ENCODE measurements at regions not wholly inside any gene's neighbourhood (a gene's known extent, or its start where the extent isn't known, plus 50 kb on each side); places are given as distances from the start of the nearest gene placed in this dataset.

DNA sequence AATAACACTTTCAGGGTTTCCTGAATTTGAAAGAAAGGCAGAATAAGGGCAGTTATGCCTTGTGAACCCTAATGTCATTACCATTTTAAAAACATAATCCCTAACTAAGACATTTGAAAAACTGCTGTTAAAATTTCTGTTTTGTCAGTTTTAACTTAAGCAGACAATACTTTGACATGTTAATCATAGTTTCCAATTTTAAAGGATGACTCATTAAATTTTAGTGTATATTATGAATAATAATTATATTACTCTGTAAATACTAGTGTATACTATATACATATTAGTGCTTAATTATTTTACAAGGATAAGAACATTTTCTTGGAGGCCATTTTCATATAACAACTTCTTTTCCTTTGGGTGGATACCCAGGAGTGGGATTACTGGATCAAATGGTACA is 553.1 kb upstream of the BCHE start:
- H3K4me3 ChIP-seq (ENCODE audit: low read depth in 2 of 2, low read length in 1 of 2): no peak overlapping the region
- TF ChIP-seq, protein P1, sequence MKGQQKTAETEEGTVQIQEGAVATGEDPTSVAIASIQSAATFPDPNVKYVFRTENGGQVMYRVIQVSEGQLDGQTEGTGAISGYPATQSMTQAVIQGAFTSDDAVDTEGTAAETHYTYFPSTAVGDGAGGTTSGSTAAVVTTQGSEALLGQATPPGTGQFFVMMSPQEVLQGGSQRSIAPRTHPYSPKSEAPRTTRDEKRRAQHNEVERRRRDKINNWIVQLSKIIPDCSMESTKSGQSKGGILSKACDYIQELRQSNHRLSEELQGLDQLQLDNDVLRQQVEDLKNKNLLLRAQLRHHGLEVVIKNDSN (IDR thresholded peaks at IDR 0.05; ENCODE audit: borderline replicate concordance, low read depth): no peak
- TF ChIP-seq RXRA (IDR thresholded peaks at IDR 0.05; ENCODE audit: borderline replicate concordance, low read depth): no peak
- TF ChIP-seq, protein P2, sequence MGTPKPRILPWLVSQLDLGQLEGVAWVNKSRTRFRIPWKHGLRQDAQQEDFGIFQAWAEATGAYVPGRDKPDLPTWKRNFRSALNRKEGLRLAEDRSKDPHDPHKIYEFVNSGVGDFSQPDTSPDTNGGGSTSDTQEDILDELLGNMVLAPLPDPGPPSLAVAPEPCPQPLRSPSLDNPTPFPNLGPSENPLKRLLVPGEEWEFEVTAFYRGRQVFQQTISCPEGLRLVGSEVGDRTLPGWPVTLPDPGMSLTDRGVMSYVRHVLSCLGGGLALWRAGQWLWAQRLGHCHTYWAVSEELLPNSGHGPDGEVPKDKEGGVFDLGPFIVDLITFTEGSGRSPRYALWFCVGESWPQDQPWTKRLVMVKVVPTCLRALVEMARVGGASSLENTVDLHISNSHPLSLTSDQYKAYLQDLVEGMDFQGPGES (IDR thresholded peaks at IDR 0.05; ENCODE audit: low read depth, low read length): no peak
- no peak for TF ChIP-seq SIN3A (IDR thresholded peaks at IDR 0.05; ENCODE audit: borderline replicate concordance, low read depth, low read length)
- TF ChIP-seq FOXJ3 (CRISPR knock-in tag; IDR thresholded peaks at IDR 0.05): no peak
- TF ChIP-seq, protein P3, sequence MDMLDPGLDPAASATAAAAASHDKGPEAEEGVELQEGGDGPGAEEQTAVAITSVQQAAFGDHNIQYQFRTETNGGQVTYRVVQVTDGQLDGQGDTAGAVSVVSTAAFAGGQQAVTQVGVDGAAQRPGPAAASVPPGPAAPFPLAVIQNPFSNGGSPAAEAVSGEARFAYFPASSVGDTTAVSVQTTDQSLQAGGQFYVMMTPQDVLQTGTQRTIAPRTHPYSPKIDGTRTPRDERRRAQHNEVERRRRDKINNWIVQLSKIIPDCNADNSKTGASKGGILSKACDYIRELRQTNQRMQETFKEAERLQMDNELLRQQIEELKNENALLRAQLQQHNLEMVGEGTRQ (IDR thresholded peaks at IDR 0.05; ENCODE audit: borderline replicate concordance, low read depth, low read length): no peak
- no peak for TF ChIP-seq MXI1 (IDR thresholded peaks at IDR 0.05; ENCODE audit: low read depth, low read length)
- no peak for TF ChIP-seq RFX5 (IDR thresholded peaks at IDR 0.05; ENCODE audit: low read length)
- no peak for TF ChIP-seq GATA2 (CRISPR knock-in tag; IDR thresholded peaks at IDR 0.05)
- no peak for TF ChIP-seq POLR2AphosphoS5 (IDR thresholded peaks at IDR 0.05; ENCODE audit: low read depth, low read length)
- no peak for TF ChIP-seq FOSL2 (IDR thresholded peaks at IDR 0.05; ENCODE audit: borderline replicate concordance, low read depth)
- TF ChIP-seq CHD2 (IDR thresholded peaks at IDR 0.05; ENCODE audit: low read length, partially characterized antibody): no peak
- no peaks in the 10 kb centered on the region for H3K9me2 ChIP-seq
- no peaks in the 10 kb centered on the region for H3K4me1 ChIP-seq (ENCODE audit: control insufficient read depth in 1 of 2, insufficient read depth in 2 of 2, low read depth in 1 of 2, low read length in 1 of 2)
- ChIA-PET CTCF (interaction anchor here (1.5 kb wide), 1 partner anchor 10 kb away, joined by 3 read pairs; no protein-coding TSS in a partner anchor), POLR2A (no interaction called here)
- H3K27ac ChIP-seq (ENCODE audit: low read depth in 2 of 2, low read length in 1 of 2): no peak overlapping the region
- no peaks in the 10 kb centered on the region for H3K27me3 ChIP-seq (ENCODE audit: insufficient read depth)
- H3K79me2 ChIP-seq (ENCODE audit: insufficient read depth): no peaks in the 10 kb centered on the region
- H4K20me1 ChIP-seq (ENCODE audit: insufficient read depth): no peaks in the 10 kb centered on the region
- H3K36me3 ChIP-seq (replicated peaks in 1 of 2; ENCODE audit: control insufficient read depth in 1 of 2, insufficient read depth in 2 of 2, low read length in 1 of 2): no peaks in the 10 kb centered on the region
- H2AFZ ChIP-seq (ENCODE audit: low read depth): no peak overlapping the region
- no peaks in the 10 kb centered on the region for H3F3A ChIP-seq (replicated peaks; ENCODE audit: insufficient read depth)
- H3K9me3 ChIP-seq: no peaks in the 10 kb centered on the region
- no peak overlapping the region for H3K4me2 ChIP-seq
- no peak for DNase-seq
- H3K9ac ChIP-seq: no peak overlapping the region

DNA sequence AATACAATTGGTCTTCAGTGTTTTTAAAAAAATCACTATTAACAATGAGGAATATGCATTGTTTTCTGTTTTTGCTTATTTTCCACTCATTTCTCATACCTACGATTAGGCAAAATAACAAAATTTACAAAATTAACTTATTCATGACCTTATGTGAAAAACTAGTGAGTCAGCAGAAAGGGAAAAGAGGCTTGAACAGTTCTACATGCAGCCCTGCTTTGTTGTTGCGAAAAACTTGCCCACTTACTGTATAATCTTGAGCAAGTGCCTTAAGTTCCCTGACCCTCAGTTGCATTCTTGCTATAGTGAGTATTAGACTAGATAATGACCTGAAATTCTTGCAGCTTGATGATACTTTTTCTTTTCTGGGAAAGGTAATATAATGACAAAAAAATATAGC is 551.1 kb upstream of the BCHE start:
- DNase-seq: no peak
- H3K36me3 ChIP-seq (replicated peaks in 1 of 2; ENCODE audit: control insufficient read depth in 1 of 2, insufficient read depth in 2 of 2, low read length in 1 of 2): no peaks in the 10 kb centered on the region
- CTCF ChIA-PET: no interaction called here
- POLR2A ChIA-PET: no interaction called here
- no peaks in the 10 kb centered on the region for H3K79me2 ChIP-seq (ENCODE audit: insufficient read depth)
- no peaks in the 10 kb centered on the region for H3F3A ChIP-seq (replicated peaks; ENCODE audit: insufficient read depth)
- no peaks in the 10 kb centered on the region for H3K9me3 ChIP-seq
- no peak overlapping the region for H2AFZ ChIP-seq (ENCODE audit: low read depth)
- no peak overlapping the region for H3K4me3 ChIP-seq (ENCODE audit: low read depth in 2 of 2, low read length in 1 of 2)
- WGBS (ENCODE audit: low lambda C conversion rate): 12% methylated on average over 2 of the region's 2 CpGs
- no peaks in the 10 kb centered on the region for H3K4me1 ChIP-seq (ENCODE audit: control insufficient read depth in 1 of 2, insufficient read depth in 2 of 2, low read depth in 1 of 2, low read length in 1 of 2)
- no peak overlapping the region for H3K4me2 ChIP-seq
- no peaks in the 10 kb centered on the region for H3K27me3 ChIP-seq (ENCODE audit: insufficient read depth)
- no peak overlapping the region for H3K9ac ChIP-seq
- H3K27ac ChIP-seq (ENCODE audit: low read depth in 2 of 2, low read length in 1 of 2): no peak overlapping the region
- TF ChIP-seq YY1 (IDR thresholded peaks at IDR 0.05; ENCODE audit: low read depth): no peak
- no peak for TF ChIP-seq FOSL2 (IDR thresholded peaks at IDR 0.05; ENCODE audit: borderline replicate concordance, low read depth)
- TF ChIP-seq JUND (IDR thresholded peaks at IDR 0.05): no peak
- TF ChIP-seq, protein P4, sequence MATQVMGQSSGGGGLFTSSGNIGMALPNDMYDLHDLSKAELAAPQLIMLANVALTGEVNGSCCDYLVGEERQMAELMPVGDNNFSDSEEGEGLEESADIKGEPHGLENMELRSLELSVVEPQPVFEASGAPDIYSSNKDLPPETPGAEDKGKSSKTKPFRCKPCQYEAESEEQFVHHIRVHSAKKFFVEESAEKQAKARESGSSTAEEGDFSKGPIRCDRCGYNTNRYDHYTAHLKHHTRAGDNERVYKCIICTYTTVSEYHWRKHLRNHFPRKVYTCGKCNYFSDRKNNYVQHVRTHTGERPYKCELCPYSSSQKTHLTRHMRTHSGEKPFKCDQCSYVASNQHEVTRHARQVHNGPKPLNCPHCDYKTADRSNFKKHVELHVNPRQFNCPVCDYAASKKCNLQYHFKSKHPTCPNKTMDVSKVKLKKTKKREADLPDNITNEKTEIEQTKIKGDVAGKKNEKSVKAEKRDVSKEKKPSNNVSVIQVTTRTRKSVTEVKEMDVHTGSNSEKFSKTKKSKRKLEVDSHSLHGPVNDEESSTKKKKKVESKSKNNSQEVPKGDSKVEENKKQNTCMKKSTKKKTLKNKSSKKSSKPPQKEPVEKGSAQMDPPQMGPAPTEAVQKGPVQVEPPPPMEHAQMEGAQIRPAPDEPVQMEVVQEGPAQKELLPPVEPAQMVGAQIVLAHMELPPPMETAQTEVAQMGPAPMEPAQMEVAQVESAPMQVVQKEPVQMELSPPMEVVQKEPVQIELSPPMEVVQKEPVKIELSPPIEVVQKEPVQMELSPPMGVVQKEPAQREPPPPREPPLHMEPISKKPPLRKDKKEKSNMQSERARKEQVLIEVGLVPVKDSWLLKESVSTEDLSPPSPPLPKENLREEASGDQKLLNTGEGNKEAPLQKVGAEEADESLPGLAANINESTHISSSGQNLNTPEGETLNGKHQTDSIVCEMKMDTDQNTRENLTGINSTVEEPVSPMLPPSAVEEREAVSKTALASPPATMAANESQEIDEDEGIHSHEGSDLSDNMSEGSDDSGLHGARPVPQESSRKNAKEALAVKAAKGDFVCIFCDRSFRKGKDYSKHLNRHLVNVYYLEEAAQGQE (IDR thresholded peaks at IDR 0.05; ENCODE audit: low read depth, low read length): no peak
- TF ChIP-seq, protein P5, sequence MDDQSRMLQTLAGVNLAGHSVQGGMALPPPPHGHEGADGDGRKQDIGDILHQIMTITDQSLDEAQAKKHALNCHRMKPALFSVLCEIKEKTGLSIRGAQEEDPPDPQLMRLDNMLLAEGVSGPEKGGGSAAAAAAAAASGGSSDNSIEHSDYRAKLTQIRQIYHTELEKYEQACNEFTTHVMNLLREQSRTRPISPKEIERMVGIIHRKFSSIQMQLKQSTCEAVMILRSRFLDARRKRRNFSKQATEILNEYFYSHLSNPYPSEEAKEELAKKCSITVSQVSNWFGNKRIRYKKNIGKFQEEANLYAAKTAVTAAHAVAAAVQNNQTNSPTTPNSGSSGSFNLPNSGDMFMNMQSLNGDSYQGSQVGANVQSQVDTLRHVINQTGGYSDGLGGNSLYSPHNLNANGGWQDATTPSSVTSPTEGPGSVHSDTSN (IDR thresholded peaks at IDR 0.05): no peak
- TF ChIP-seq, protein P2 (IDR thresholded peaks at IDR 0.05; ENCODE audit: low read depth, low read length): no peak
- H4K20me1 ChIP-seq (ENCODE audit: insufficient read depth): no peaks in the 10 kb centered on the region
- H3K9me2 ChIP-seq: no peaks in the 10 kb centered on the region
